ENCODE measurements at regions not wholly inside any gene's neighbourhood (a gene's known extent, or its start where the extent isn't known, plus 50 kb on each side); places are given as distances from the start of the nearest gene placed in this dataset.

GRCh38 chr6:126516411-126516810, 176.5 kb downstream of the CENPW start:
- TF ChIP-seq, protein P1, sequence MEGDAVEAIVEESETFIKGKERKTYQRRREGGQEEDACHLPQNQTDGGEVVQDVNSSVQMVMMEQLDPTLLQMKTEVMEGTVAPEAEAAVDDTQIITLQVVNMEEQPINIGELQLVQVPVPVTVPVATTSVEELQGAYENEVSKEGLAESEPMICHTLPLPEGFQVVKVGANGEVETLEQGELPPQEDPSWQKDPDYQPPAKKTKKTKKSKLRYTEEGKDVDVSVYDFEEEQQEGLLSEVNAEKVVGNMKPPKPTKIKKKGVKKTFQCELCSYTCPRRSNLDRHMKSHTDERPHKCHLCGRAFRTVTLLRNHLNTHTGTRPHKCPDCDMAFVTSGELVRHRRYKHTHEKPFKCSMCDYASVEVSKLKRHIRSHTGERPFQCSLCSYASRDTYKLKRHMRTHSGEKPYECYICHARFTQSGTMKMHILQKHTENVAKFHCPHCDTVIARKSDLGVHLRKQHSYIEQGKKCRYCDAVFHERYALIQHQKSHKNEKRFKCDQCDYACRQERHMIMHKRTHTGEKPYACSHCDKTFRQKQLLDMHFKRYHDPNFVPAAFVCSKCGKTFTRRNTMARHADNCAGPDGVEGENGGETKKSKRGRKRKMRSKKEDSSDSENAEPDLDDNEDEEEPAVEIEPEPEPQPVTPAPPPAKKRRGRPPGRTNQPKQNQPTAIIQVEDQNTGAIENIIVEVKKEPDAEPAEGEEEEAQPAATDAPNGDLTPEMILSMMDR (IDR thresholded peaks at IDR 0.05): no peak
- no peak for TF ChIP-seq POLR2A (IDR thresholded peaks at IDR 0.05)
